ENCODE measurements at regions not wholly inside any gene's neighbourhood (a gene's known extent, or its start where the extent isn't known, plus 50 kb on each side); places are given as distances from the start of the nearest gene placed in this dataset.

- Mint-ChIP-seq H3K4me3 (no peak overlapping the region), H3K27ac (no peak overlapping the region), H3K4me1 (no peaks in the 10 kb centered on the region), H3K9me3 (no peaks in the 10 kb centered on the region), H3K27me3 (ENCODE audit: insufficient read depth) (no peaks in the 10 kb centered on the region), H3K36me3 (ENCODE audit: low read depth) (no peaks in the 10 kb centered on the region)
- H3K27ac ChIP-seq (ENCODE audit: low read depth, low read length), result no peak overlapping the region
- H3K9me3 ChIP-seq (ENCODE audit: control insufficient read depth, low read length), result no peaks in the 10 kb centered on the region
- TF ChIP-seq CTCF (conservative IDR thresholded peaks at IDR 0.05), result no peak
- no peak overlapping the region for H3K4me3 ChIP-seq (ENCODE audit: low read length)
- H3K4me1 ChIP-seq (ENCODE audit: control insufficient read depth, insufficient read depth, low read length), result no peaks in the 10 kb centered on the region
- no peak overlapping the region for H3K9ac ChIP-seq (ENCODE audit: extremely low read depth, low read length, poor library complexity, severe bottlenecking)
- H3K27me3 ChIP-seq (ENCODE audit: control insufficient read depth, insufficient read depth, low read length, poor library complexity, severe bottlenecking), result no peaks in the 10 kb centered on the region
- H3K36me3 ChIP-seq (ENCODE audit: control insufficient read depth, insufficient read depth, low read length), result no peaks in the 10 kb centered on the region
- WGBS, 2 experiments (ENCODE audit: insufficient coverage in 1 of 2, insufficient read length in 1 of 2), result 97% methylated on average over 2 of the region's 2 CpGs; no CpG with 5 or more reads in 1 of the 2 experiments
- DNase-seq, result no peak
Measured at GRCh38 chr3:165464736-165465135, 268.6 kb upstream of the SLITRK3 start.

- Histone ChIP-seq H3K36me3 (ENCODE audit: control insufficient read depth, insufficient read depth, low read length) (no peaks in the 10 kb centered on the region), H3K27ac (ENCODE audit: low read depth, low read length) (no peak overlapping the region), H3K9ac (ENCODE audit: extremely low read depth, low read length, poor library complexity, severe bottlenecking) (no peak overlapping the region), H3K4me1 (ENCODE audit: control insufficient read depth, insufficient read depth, low read length) (no peaks in the 10 kb centered on the region), H3K4me3 (ENCODE audit: low read length) (no peak overlapping the region), H3K9me3 (ENCODE audit: control insufficient read depth, low read length) (no peaks in the 10 kb centered on the region), H3K27me3 (ENCODE audit: control insufficient read depth, insufficient read depth, low read length, poor library complexity, severe bottlenecking) (no peaks in the 10 kb centered on the region)
- no peak for TF ChIP-seq CTCF (conservative IDR thresholded peaks at IDR 0.05)
- DNase-seq, result no peak
- no peaks in the 10 kb centered on the region for H3K9me3 Mint-ChIP-seq
- no peaks in the 10 kb centered on the region for H3K27me3 Mint-ChIP-seq (ENCODE audit: insufficient read depth)
- H3K36me3 Mint-ChIP-seq (ENCODE audit: low read depth), result no peaks in the 10 kb centered on the region
- H3K4me1 Mint-ChIP-seq, result no peaks in the 10 kb centered on the region
- 78 to 85% methylated on average over 1 of the region's 1 CpG for whole genome bisulfite sequencing, 2 experiments (ENCODE audit: insufficient coverage in 1 of 2, insufficient read length in 1 of 2)
- no peak overlapping the region for H3K27ac Mint-ChIP-seq
- H3K4me3 Mint-ChIP-seq, result no peak overlapping the region
Measured at GRCh38 chr3:165463531-165463930, 267.3 kb upstream of the SLITRK3 start.

GRCh38 chr3:165462636-165463334, 266.6 kb upstream of the SLITRK3 start:
- H3K36me3 ChIP-seq (ENCODE audit: control insufficient read depth, insufficient read depth, low read length), result no peaks in the 10 kb centered on the region
- H3K9me3 ChIP-seq (ENCODE audit: control insufficient read depth, low read length), result no peaks in the 10 kb centered on the region
- H3K27ac Mint-ChIP-seq, result no peak overlapping the region
- no peaks in the 10 kb centered on the region for H3K27me3 ChIP-seq (ENCODE audit: control insufficient read depth, insufficient read depth, low read length, poor library complexity, severe bottlenecking)
- TF ChIP-seq CTCF (conservative IDR thresholded peaks at IDR 0.05), result no peak
- H3K36me3 Mint-ChIP-seq (ENCODE audit: low read depth), result no peaks in the 10 kb centered on the region
- H3K27ac ChIP-seq (ENCODE audit: low read depth, low read length), result no peak overlapping the region
- no peak overlapping the region for H3K4me3 ChIP-seq (ENCODE audit: low read length)
- H3K9ac ChIP-seq (ENCODE audit: extremely low read depth, low read length, poor library complexity, severe bottlenecking), result no peak overlapping the region
- H3K4me3 Mint-ChIP-seq, result no peak overlapping the region
- 86 to 93% methylated on average over 1 to 5 of the region's 6 CpGs for WGBS, 2 experiments (ENCODE audit: insufficient coverage in 1 of 2, insufficient read length in 1 of 2)
- DNase-seq, result no peak
- no peaks in the 10 kb centered on the region for H3K4me1 Mint-ChIP-seq
- no peaks in the 10 kb centered on the region for H3K4me1 ChIP-seq (ENCODE audit: control insufficient read depth, insufficient read depth, low read length)
- H3K27me3 Mint-ChIP-seq (ENCODE audit: insufficient read depth), result no peaks in the 10 kb centered on the region
- H3K9me3 Mint-ChIP-seq, result no peaks in the 10 kb centered on the region
